ENCODE measurements at regions not wholly inside any gene's neighbourhood (a gene's known extent, or its start where the extent isn't known, plus 50 kb on each side); places are given as distances from the start of the nearest gene placed in this dataset.
"Not testable (repeated sequence)": the region's sequence is repeated elsewhere in the genome, so short reads cannot be mapped to it uniquely, and the experiment has no call there.

DNA sequence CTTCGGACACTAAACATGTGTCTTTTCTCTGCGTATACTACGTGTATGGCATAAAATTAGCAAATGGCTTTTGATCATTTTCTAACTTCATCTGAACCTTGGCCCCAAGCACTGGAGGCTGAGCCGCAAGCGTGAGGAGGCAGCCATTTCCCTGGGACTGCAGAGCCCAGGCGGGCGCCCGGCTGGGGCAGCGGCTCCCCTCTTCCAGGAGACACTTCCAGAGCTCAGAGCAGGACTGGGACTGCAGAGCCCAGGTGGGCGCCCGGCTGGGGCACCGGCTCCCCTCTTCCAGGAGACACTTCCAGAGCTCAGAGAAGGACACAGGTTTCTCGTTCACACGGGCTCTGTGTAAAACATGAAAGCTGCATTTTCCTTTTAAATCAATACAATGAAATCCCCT is 484.1 kb upstream of the SALL3 start:
- 90 to 96% methylated on average over 11 to 14 of the region's 14 CpGs for WGBS, 2 experiments (ENCODE audit: insufficient coverage in 2 of 2)
- no peak overlapping the region for H3K27ac ChIP-seq (ENCODE audit: low read depth, low read length, severe bottlenecking)
- H3K9me3 ChIP-seq (ENCODE audit: control insufficient read depth, low read length), result peaks cover 28% of the 10 kb centered on the region
- no peaks in the 10 kb centered on the region for H3K4me1 ChIP-seq (ENCODE audit: control insufficient read depth, insufficient read depth, low read length, poor library complexity, severe bottlenecking)
- H3K36me3 ChIP-seq (ENCODE audit: control insufficient read depth, insufficient read depth, low read length), result no peaks in the 10 kb centered on the region
- H3K4me3 ChIP-seq (ENCODE audit: extremely low read depth, insufficient read depth, low read length, poor library complexity, severe bottlenecking), result no peak overlapping the region

DNA sequence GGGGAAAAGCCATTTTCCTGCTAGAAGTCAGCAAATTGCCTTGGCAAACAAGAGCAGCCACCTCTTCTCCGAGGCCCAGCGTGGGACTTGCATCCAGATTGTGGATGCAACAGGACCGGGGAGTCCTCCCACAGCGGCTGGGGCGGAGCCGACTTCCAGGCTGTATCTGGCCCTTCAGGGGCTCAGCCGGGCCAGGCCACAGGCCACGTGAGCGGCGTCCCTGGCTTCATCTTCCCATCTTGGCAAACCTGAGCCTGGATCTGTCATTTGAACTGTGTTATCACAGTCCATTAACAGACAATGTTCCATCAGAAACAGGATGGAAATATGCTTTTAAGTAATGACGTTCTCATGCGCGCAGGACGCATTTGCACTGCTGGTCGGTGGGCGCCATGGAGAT is 483.5 kb upstream of the SALL3 start:
- 90 to 96% methylated on average over 13 to 16 of the region's 16 CpGs for WGBS, 2 experiments (ENCODE audit: insufficient coverage in 2 of 2)
- H3K27ac ChIP-seq (ENCODE audit: low read depth, low read length, severe bottlenecking), result no peak overlapping the region
- no peaks in the 10 kb centered on the region for H3K4me1 ChIP-seq (ENCODE audit: control insufficient read depth, insufficient read depth, low read length, poor library complexity, severe bottlenecking)

DNA sequence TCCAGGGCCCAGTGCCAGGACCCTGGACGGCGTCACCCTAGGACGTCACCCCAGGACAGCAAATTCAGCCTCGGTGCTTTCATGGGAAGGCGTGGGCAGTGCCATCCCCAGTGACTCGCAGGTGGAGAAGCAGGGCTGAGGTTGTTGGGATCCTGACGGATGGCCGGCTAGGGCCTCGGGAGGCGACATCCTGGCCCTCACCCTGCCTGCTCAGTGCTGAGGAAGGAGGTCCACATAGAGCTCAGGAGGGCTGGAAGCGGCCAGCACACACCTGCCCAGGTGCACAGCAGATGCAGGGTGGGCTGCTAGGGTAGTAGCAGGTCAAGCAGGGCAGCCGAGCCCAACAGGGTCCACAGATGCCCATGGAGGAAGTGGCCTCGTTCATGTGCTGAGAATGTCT is 482.0 kb upstream of the SALL3 start:
- H3K9me3 ChIP-seq (ENCODE audit: control insufficient read depth, low read length), result peaks cover 13% of the 10 kb centered on the region
- no peak overlapping the region for H3K4me3 ChIP-seq (ENCODE audit: extremely low read depth, insufficient read depth, low read length, poor library complexity, severe bottlenecking)
- H3K27ac ChIP-seq (ENCODE audit: low read depth, low read length, severe bottlenecking), result no peak overlapping the region
- H3K4me1 ChIP-seq (ENCODE audit: control insufficient read depth, insufficient read depth, low read length, poor library complexity, severe bottlenecking), result no peaks in the 10 kb centered on the region
- H3K36me3 ChIP-seq (ENCODE audit: control insufficient read depth, insufficient read depth, low read length), result no peaks in the 10 kb centered on the region
- WGBS, 2 experiments (ENCODE audit: insufficient coverage in 2 of 2), result 90 to 96% methylated on average over 12 of the region's 13 CpGs

More for the DNA sequence above, 483.5 kb upstream of the SALL3 start:
- Histone ChIP-seq H3K36me3 (ENCODE audit: control insufficient read depth, insufficient read depth, low read length) (no peaks in the 10 kb centered on the region), H3K9me3 (ENCODE audit: control insufficient read depth, low read length) (peaks cover 28% of the 10 kb centered on the region), H3K4me3 (ENCODE audit: extremely low read depth, insufficient read depth, low read length, poor library complexity, severe bottlenecking) (no peak overlapping the region)

DNA sequence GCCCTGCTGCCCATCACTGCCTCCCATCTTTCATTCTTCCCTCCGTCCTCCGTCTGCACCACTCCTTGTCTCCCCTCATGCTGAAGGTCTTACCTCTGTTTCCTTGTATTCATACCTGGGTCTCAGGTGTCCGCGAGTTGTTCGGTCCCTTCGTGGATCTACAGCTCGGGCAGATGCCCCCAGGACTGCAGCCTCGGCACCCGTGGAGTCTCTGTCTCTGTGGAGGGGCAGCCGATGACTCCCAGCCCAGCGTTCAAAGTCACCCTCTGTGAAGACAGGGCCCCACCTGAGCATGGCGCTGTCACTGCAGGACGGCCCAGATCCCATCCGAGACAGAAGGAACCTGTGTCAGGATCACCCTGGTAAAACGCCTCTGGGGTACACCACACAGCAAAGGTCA is 480.0 kb upstream of the SALL3 start:
- no peaks in the 10 kb centered on the region for H3K9me3 ChIP-seq (ENCODE audit: control insufficient read depth, low read length)
- no peaks in the 10 kb centered on the region for H3K36me3 ChIP-seq (ENCODE audit: control insufficient read depth, insufficient read depth, low read length)
- no peak overlapping the region for H3K4me3 ChIP-seq (ENCODE audit: extremely low read depth, insufficient read depth, low read length, poor library complexity, severe bottlenecking)
- H3K27ac ChIP-seq (ENCODE audit: low read depth, low read length, severe bottlenecking), result no peak overlapping the region
- H3K4me1 ChIP-seq (ENCODE audit: control insufficient read depth, insufficient read depth, low read length, poor library complexity, severe bottlenecking), result no peaks in the 10 kb centered on the region
- 92 to 94% methylated on average over 11 to 15 of the region's 15 CpGs for WGBS, 2 experiments (ENCODE audit: insufficient coverage in 2 of 2)

DNA sequence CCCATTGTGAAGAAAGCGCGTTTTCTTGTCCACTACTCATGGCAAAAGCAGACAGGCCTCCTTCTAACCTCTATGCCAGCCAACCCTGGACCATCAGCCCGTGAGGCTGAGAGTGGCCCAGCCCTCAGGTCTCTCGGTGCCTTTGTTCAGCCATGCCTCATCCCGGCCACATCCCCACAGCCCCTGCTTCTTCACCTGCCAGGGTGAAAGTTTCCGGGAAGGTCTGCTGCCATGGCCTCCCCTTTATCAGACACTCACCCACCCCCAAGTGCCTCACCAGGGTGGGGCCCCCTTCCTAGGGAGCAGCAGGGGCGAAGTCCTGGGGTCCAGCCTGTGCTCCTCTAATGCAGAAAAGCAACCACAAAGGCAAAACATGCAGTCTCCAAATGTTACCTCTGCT is 478.4 kb upstream of the SALL3 start:
- Histone ChIP-seq H3K4me3 (ENCODE audit: extremely low read depth, insufficient read depth, low read length, poor library complexity, severe bottlenecking) (no peak overlapping the region), H3K4me1 (ENCODE audit: control insufficient read depth, insufficient read depth, low read length, poor library complexity, severe bottlenecking) (no peaks in the 10 kb centered on the region), H3K9me3 (ENCODE audit: control insufficient read depth, low read length) (no peaks in the 10 kb centered on the region), H3K36me3 (ENCODE audit: control insufficient read depth, insufficient read depth, low read length) (no peaks in the 10 kb centered on the region), H3K27ac (ENCODE audit: low read depth, low read length, severe bottlenecking) (no peak overlapping the region)
- 87 to 88% methylated on average over 6 to 7 of the region's 7 CpGs for WGBS, 2 experiments (ENCODE audit: insufficient coverage in 2 of 2)

DNA sequence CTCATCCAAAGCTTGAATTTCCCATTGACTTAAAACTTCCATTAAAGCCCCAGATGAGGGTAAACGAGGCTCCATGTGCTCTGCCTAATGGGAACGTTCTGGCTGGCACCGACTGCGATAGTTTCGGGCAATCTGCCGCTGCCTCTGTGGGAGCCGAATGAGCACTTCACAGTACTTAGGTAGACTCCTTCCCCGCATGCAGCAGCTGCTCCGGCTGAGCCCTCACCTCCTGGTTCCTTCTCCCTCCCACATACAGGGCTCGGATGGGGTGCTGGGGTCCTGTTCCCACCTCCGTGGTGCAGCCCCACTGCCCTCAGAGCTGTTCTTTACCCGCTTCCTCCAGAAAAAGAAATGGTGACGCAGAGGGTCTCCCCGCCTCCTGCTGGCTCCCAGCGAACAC is 476.5 kb upstream of the SALL3 start:
- no peaks in the 10 kb centered on the region for H3K36me3 ChIP-seq (ENCODE audit: control insufficient read depth, insufficient read depth, low read length)
- no peaks in the 10 kb centered on the region for H3K4me1 ChIP-seq (ENCODE audit: control insufficient read depth, insufficient read depth, low read length, poor library complexity, severe bottlenecking)
- 90 to 96% methylated on average over 11 to 15 of the region's 15 CpGs for WGBS, 2 experiments (ENCODE audit: insufficient coverage in 2 of 2)
- H3K9me3 ChIP-seq (ENCODE audit: control insufficient read depth, low read length), result no peaks in the 10 kb centered on the region
- no peak overlapping the region for H3K27ac ChIP-seq (ENCODE audit: low read depth, low read length, severe bottlenecking)
- H3K4me3 ChIP-seq (ENCODE audit: extremely low read depth, insufficient read depth, low read length, poor library complexity, severe bottlenecking), result no peak overlapping the region

DNA sequence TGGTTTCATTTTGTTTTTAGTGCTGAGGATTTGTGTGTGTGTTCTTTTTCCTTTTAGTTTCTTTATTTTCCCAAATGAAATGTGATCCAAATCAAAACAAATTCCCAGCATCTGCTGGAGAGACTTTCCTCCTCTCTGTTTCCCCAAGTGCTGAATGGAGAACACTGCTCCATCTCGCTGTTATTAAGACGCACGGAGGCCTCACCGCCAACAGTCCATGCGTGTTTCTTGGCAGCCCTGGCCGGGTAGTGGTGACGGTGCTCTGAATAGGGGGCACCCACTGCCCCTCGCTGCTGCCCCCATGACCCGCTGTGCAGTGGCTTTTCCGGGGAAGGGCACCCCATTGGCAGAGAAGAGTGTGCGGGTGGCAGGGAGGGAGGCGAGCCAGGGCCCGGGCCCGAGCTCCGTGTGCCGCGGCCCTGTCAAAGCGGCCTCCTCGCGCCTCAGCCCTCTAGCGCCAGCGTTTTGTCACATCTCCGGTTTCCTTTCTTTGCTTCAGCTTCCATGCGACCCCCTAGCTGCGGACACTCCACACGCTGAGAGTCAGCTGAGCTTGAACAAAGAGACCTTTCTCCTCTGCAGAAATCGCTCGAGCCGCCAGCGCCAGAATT is 473.7 kb upstream of the SALL3 start:
- no peak overlapping the region for H3K4me3 ChIP-seq (ENCODE audit: extremely low read depth, insufficient read depth, low read length, poor library complexity, severe bottlenecking)
- WGBS, 2 experiments (ENCODE audit: insufficient coverage in 2 of 2), result 52 to 60% methylated on average over 28 to 30 of the region's 30 CpGs
- H3K27ac ChIP-seq (ENCODE audit: low read depth, low read length, severe bottlenecking), result peak overlapping the region; percentile 57
- no peaks in the 10 kb centered on the region for H3K36me3 ChIP-seq (ENCODE audit: control insufficient read depth, insufficient read depth, low read length)
- H3K4me1 ChIP-seq (ENCODE audit: control insufficient read depth, insufficient read depth, low read length, poor library complexity, severe bottlenecking), result no peaks in the 10 kb centered on the region
- no peaks in the 10 kb centered on the region for H3K9me3 ChIP-seq (ENCODE audit: control insufficient read depth, low read length)

DNA sequence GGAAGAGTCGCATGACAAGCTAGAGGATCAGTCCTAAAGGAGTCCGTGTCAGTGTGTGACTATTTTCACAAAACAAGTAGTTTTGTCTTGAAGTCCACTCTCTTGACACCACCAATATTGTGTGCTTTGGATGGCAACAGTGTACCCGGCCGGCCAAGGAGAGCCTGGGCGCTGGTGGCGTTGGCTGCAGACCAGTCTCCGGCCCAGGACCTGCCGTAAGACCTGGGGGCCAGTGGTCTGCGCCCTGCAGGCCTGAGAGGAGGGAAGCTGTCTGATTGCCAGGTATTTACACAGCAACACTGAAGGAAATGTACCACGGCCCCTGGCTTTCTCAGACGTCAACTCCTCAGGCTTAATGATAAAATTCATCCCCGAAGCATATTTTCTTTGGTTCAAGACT is 472.4 kb upstream of the SALL3 start:
- WGBS, 2 experiments (ENCODE audit: insufficient coverage in 2 of 2), result 86 to 90% methylated on average over 10 to 12 of the region's 12 CpGs
- no peaks in the 10 kb centered on the region for H3K4me1 ChIP-seq (ENCODE audit: control insufficient read depth, insufficient read depth, low read length, poor library complexity, severe bottlenecking)
- H3K9me3 ChIP-seq (ENCODE audit: control insufficient read depth, low read length), result no peaks in the 10 kb centered on the region
- H3K4me3 ChIP-seq (ENCODE audit: extremely low read depth, insufficient read depth, low read length, poor library complexity, severe bottlenecking), result no peak overlapping the region
- H3K27ac ChIP-seq (ENCODE audit: low read depth, low read length, severe bottlenecking), result no peak overlapping the region
- H3K36me3 ChIP-seq (ENCODE audit: control insufficient read depth, insufficient read depth, low read length), result no peaks in the 10 kb centered on the region

DNA sequence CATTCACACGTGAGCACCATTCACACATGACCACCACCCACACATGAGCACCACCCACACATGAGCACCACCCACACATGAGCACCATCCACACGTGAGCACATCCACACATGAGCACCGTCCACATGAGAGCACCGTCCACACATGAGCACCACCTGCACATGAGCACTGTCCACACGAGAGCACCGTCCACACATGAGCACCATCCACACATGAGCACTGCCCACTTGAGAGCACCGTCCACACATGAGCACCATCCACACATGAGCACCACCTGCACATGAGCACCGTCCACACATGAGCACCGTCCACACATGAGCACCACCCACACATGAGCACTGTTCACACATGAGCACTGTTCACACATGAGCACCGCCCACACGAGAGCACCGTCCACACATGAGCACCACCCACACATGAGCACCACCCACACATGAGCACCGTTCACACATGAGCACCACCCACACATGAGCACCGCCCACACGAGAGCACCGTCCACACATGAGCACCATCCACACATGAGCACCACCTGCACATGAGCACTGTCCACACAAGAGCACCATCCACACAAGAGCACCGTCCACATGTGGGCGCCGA is 471.3 kb upstream of the SALL3 start:
- H3K36me3 ChIP-seq (ENCODE audit: control insufficient read depth, insufficient read depth, low read length); H3K9me3 ChIP-seq (ENCODE audit: control insufficient read depth, low read length); H3K27ac ChIP-seq (ENCODE audit: low read depth, low read length, severe bottlenecking); H3K4me1 ChIP-seq (ENCODE audit: control insufficient read depth, insufficient read depth, low read length, poor library complexity, severe bottlenecking); H3K4me3 ChIP-seq (ENCODE audit: extremely low read depth, insufficient read depth, low read length, poor library complexity, severe bottlenecking): not testable (repeated sequence)
- WGBS, 2 experiments (ENCODE audit: insufficient coverage in 2 of 2), result 89 to 93% methylated on average over 12 of the region's 19 CpGs

DNA sequence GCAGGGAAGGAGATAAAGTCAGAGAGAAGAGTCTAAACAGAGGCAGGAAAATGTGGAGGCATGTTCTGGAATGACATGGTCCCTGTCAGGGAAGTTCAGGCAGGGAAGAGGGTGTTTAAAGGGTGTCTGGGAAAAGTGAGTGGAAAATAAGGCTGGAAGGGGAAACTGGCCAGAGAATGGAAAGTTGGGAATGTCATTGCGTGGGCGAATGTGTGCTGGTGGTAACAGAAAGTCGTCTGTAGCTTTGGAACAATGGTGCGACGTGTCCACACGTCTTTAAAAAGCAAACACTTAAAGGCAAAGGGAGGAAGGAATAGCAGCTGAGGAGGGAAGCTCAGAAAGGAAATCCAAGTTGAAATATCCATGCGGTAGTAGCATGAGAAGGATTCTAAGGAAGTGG is 469.5 kb upstream of the SALL3 start:
- Histone ChIP-seq H3K9me3 (ENCODE audit: control insufficient read depth, low read length) (no peaks in the 10 kb centered on the region), H3K4me3 (ENCODE audit: extremely low read depth, insufficient read depth, low read length, poor library complexity, severe bottlenecking) (no peak overlapping the region), H3K4me1 (ENCODE audit: control insufficient read depth, insufficient read depth, low read length, poor library complexity, severe bottlenecking) (no peaks in the 10 kb centered on the region), H3K27ac (ENCODE audit: low read depth, low read length, severe bottlenecking) (no peak overlapping the region), H3K36me3 (ENCODE audit: control insufficient read depth, insufficient read depth, low read length) (no peaks in the 10 kb centered on the region)
- WGBS, 2 experiments (ENCODE audit: insufficient coverage in 2 of 2), result 70 to 72% methylated on average over 7 of the region's 7 CpGs

DNA sequence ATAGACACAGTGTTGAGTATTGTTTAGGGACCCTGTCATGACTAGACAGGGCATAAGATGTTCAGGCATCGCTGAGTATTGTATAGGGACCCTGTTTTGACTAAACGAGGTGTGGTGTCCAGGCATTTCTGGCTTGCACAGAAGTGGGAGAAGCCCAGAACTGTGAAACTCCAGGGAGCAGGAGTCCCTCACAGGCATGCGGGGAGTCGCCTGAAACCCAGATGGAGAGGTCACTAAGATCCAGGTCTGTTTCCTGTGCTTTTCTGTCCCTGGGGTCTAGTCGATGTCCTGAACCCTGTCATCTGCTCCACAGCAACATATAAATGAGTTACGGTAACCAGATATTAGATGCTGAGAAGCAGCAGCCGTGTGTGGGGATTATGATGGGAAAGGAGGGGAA is 469.0 kb upstream of the SALL3 start:
- H3K27ac ChIP-seq (ENCODE audit: low read depth, low read length, severe bottlenecking), result no peak overlapping the region
- no peaks in the 10 kb centered on the region for H3K4me1 ChIP-seq (ENCODE audit: control insufficient read depth, insufficient read depth, low read length, poor library complexity, severe bottlenecking)
- 96 to 97% methylated on average over 6 to 7 of the region's 7 CpGs for WGBS, 2 experiments (ENCODE audit: insufficient coverage in 2 of 2)
- H3K36me3 ChIP-seq (ENCODE audit: control insufficient read depth, insufficient read depth, low read length), result no peaks in the 10 kb centered on the region
- no peak overlapping the region for H3K4me3 ChIP-seq (ENCODE audit: extremely low read depth, insufficient read depth, low read length, poor library complexity, severe bottlenecking)
- H3K9me3 ChIP-seq (ENCODE audit: control insufficient read depth, low read length), result no peaks in the 10 kb centered on the region

Data from mesodermal cell (in vitro differentiated cells).